Stimulated activated CD8-positive, alpha-beta memory T cell treated with anti-CD3 and anti-CD28 coated beads, Interleukin-4, amount 100 ng/mL, for 1 hour (primary cell): ENCODE measurements at regions not wholly inside any gene's neighbourhood (a gene's known extent, or its start where the extent isn't known, plus 50 kb on each side); places are given as distances from the start of the nearest gene placed in this dataset.

Experiments used
- DNase-seq, 2 donors: peaks; one replicate each; pipeline ENCODE4 v3.0.0-alpha.2; 2020; ENCODE audit warnings: low read depth in 2 of 2, low spot score in 1 of 2

GRCh38 chr5:2113348-2114131 is 230.8 kb upstream of the IRX4 start:
- DNase-seq: no peak

- DNase-seq: no peak
These were observed 229.7 kb upstream of the IRX4 start for GRCh38 chr5:2112173-2113025.

- no peak for DNase-seq
These were observed 228.9 kb upstream of the IRX4 start for GRCh38 chr5:2111569-2112105.

- DNase-seq: no peak
These were observed 228.3 kb upstream of the IRX4 start for GRCh38 chr5:2110934-2111462.

- no peak for DNase-seq
These were observed 227.6 kb upstream of the IRX4 start for GRCh38 chr5:2110137-2110933.

- DNase-seq: no peak
These were observed 226.8 kb upstream of the IRX4 start for GRCh38 chr5:2109566-2109965.

GRCh38 chr5:2106721-2107120 is 224.0 kb upstream of the IRX4 start:
- no peak for DNase-seq

GRCh38 chr5:2105141-2105540 is 222.4 kb upstream of the IRX4 start:
- DNase-seq: no peak

GRCh38 chr5:2103940-2104339 is 221.2 kb upstream of the IRX4 start:
- DNase-seq: no peak

- DNase-seq: no peak
These were observed 220.4 kb upstream of the IRX4 start for GRCh38 chr5:2102819-2103776.

GRCh38 chr5:2101685-2102084 is 219.0 kb upstream of the IRX4 start:
- no peak for DNase-seq

GRCh38 chr5:2096887-2097505 is 214.3 kb upstream of the IRX4 start:
- no peak for DNase-seq

- DNase-seq: no peak
These were observed 212.3 kb upstream of the IRX4 start for GRCh38 chr5:2095011-2095410.

- DNase-seq: no peak
These were observed 211.9 kb upstream of the IRX4 start for GRCh38 chr5:2094616-2094995.

- DNase-seq: no peak
These were observed 211.3 kb upstream of the IRX4 start for GRCh38 chr5:2093859-2094615.

GRCh38 chr5:2091921-2092320 is 209.2 kb upstream of the IRX4 start:
- no peak for DNase-seq

- DNase-seq: no peak
These were observed 205.3 kb upstream of the IRX4 start for GRCh38 chr5:2087980-2088379.

- DNase-seq: no peak
These were observed 192.6 kb upstream of the IRX4 start for GRCh38 chr5:2075365-2075764.

- DNase-seq: no peak
These were observed 188.8 kb upstream of the IRX4 start for GRCh38 chr5:2071562-2071961.
